ENCODE measurements at regions not wholly inside any gene's neighbourhood (a gene's known extent, or its start where the extent isn't known, plus 50 kb on each side); places are given as distances from the start of the nearest gene placed in this dataset.

DNA sequence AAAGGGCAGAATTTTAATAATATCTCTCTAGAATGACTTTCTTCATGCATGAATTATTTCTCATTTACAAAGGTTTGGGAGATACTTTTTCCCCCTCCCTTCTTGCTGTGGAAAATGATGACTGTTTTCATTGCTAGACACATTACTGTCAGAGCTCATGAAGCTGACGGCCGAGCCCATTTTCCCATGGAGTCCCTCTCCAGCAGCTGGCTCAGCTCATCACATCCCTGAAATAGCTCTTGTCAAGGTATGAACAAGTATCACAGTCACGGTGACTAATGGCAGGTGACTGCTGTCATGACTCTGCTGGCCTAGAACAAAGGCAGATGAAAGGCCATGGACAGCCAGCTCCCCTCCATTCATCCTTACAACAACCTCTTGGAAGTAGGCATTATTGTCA lies 208.1 kb downstream of the ABCC12 start:
- DNase-seq (ENCODE audit: low read depth): no peak
- TF ChIP-seq, protein P1, sequence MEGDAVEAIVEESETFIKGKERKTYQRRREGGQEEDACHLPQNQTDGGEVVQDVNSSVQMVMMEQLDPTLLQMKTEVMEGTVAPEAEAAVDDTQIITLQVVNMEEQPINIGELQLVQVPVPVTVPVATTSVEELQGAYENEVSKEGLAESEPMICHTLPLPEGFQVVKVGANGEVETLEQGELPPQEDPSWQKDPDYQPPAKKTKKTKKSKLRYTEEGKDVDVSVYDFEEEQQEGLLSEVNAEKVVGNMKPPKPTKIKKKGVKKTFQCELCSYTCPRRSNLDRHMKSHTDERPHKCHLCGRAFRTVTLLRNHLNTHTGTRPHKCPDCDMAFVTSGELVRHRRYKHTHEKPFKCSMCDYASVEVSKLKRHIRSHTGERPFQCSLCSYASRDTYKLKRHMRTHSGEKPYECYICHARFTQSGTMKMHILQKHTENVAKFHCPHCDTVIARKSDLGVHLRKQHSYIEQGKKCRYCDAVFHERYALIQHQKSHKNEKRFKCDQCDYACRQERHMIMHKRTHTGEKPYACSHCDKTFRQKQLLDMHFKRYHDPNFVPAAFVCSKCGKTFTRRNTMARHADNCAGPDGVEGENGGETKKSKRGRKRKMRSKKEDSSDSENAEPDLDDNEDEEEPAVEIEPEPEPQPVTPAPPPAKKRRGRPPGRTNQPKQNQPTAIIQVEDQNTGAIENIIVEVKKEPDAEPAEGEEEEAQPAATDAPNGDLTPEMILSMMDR (IDR thresholded peaks at IDR 0.05; ENCODE audit: insufficient read depth, low read depth, low read length, missing control alignments): no peak

DNA sequence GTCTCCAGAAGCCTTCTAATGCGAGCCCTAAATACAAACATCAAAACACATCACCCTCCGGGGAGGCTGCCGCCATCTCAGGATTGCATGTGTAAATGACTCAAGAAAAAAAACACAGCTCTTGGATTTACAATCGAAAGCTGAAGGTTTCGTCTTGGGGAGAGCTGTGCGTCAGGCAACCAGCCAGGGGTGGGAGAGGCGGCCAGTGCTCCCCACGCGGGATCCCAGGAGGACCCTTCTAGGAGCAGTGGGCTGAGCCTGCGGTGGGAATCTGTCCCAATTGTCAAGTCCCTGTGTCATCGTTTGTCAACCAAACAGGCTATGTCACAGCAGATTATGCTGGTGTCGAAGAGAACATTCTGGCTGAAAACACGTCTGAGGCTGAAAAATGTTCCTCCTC lies 209.7 kb downstream of the ABCC12 start:
- TF ChIP-seq, protein P1 (IDR thresholded peaks at IDR 0.05; ENCODE audit: insufficient read depth, low read depth, low read length, missing control alignments): no peak
- DNase-seq (ENCODE audit: low read depth): no peak
- H3K4me3 ChIP-seq (ENCODE audit: low read depth, low read length): no peak overlapping the region

More for the DNA sequence above, 208.1 kb downstream of the ABCC12 start:
- no peak overlapping the region for H3K4me3 ChIP-seq (ENCODE audit: low read depth, low read length)

DNA sequence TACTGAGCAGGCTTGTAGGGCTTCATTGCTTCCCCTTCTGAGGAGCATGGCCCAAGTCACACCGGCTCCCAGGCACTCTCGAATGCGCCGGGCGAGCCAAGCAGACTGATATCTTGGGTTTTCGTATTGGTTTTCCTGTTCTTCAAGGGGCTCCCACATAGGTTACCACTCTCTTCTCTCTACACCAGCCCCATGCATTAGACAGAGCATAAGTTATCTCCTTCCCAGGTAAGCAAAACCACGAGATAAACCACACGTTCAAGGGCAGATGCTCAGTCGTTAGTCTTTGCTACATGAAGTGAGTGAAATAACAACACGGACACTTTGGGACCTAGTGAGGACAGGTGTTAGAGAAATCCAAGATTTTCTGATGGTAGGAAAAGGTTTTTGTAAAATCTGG lies 211.2 kb downstream of the ABCC12 start:
- DNase-seq (ENCODE audit: low read depth): no peak
- TF ChIP-seq, protein P1 (IDR thresholded peaks at IDR 0.05; ENCODE audit: insufficient read depth, low read depth, low read length, missing control alignments): no peak
- H3K4me3 ChIP-seq (ENCODE audit: low read depth, low read length): no peak overlapping the region

DNA sequence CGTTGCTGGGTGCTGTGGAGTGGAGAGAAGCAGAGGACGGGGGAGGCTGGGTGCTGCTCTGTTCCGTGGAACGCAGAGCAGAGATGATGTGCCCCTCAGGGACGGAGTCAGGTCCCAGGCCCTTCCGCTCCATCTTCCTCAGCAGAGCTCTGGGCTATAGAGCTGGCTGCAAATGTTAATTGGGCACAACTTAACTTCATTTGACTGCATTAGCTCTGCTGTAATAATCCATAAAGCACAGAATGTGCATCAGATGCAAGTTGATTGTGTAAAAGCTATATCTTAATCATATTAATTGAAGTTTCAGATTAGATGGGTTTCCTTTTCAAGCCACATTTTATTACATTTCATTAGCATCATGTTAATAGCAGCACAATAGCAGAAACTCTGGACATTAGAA lies 212.6 kb downstream of the ABCC12 start:
- no peak for DNase-seq (ENCODE audit: low read depth)
- TF ChIP-seq, protein P1 (IDR thresholded peaks at IDR 0.05; ENCODE audit: insufficient read depth, low read depth, low read length, missing control alignments): no peak
- H3K4me3 ChIP-seq (ENCODE audit: low read depth, low read length): no peak overlapping the region

DNA sequence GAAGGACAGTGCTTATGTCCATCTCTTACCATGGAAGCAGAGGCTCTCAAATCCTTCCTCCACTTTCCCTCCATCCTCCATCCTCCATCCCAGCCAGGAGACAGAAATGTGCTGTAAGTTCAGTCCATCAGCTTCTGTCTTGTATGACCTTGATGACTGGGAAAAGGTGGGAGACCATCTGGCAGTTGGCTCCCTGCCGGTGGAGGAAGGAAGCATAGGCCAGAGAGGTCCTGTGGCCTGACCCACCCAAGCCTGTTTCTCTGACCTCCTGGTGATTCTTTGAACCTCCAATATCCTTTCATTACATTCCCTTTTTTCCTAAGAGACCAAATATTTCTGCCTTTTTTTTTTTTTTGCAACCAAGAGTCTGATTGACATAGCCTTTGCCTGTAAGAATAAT lies 215.3 kb downstream of the ABCC12 start:
- TF ChIP-seq, protein P1 (IDR thresholded peaks at IDR 0.05; ENCODE audit: insufficient read depth, low read depth, low read length, missing control alignments): no peak
- no peak overlapping the region for H3K4me3 ChIP-seq (ENCODE audit: low read depth, low read length)
- no peak for DNase-seq (ENCODE audit: low read depth)

DNA sequence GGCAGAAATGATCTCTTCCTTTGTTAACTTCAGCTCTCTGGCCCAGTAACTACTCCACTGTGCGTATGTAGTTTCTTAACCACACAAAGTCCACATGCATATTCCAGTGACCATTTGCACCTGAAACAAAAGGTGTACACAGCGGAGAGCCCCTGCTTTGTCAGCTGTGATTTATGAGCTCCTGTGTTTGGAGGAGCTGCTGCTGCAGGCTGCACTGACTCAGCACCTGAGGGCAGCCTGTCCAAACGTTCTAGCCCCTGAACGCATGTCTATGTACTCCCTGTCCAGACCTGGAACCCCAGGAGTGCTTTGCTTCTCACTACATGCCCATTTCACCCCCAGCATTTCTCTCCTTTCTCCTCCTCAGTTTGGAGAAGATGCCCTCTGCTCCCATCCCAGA lies 216.1 kb downstream of the ABCC12 start:
- no peak for DNase-seq (ENCODE audit: low read depth)
- TF ChIP-seq, protein P1 (IDR thresholded peaks at IDR 0.05; ENCODE audit: insufficient read depth, low read depth, low read length, missing control alignments): no peak
- no peak overlapping the region for H3K4me3 ChIP-seq (ENCODE audit: low read depth, low read length)

DNA sequence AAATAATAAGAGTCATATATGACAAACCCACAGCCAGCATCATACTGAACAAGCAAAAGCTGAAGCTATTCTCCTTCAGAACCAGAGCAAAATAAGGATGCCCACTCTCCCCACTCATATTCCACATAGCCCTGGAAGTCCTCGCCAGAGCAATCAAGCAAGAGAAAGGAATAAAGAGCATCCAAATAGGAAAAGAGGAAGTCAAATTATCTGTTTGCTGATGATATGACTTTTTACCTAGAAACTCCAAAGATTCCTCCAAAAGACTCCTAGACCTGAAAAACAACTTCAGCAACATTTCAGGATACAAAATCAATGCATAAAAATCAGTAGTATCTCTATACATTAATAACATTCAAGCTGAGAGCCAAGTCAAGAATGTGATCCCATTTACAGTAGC lies 217.5 kb downstream of the ABCC12 start:
- DNase-seq (ENCODE audit: low read depth): no peak
- no peak overlapping the region for H3K4me3 ChIP-seq (ENCODE audit: low read depth, low read length)
- TF ChIP-seq, protein P1 (IDR thresholded peaks at IDR 0.05; ENCODE audit: insufficient read depth, low read depth, low read length, missing control alignments): no peak
